GM18508 (cell line): ENCODE measurements at regions not wholly inside any gene's neighbourhood (a gene's known extent, or its start where the extent isn't known, plus 50 kb on each side); places are given as distances from the start of the nearest gene placed in this dataset.
"Not testable (repeated sequence)": the region's sequence is repeated elsewhere in the genome, so short reads cannot be mapped to it uniquely, and the experiment has no call there.

Experiments used
- ATAC-seq: cut with Tn5 transposase; IDR thresholded peaks from one replicate; pipeline ENCODE4 v1.9.1; 2021; ENCODE audit warnings: moderate number of reproducible peaks; ENCODE audit not compliant: insufficient read depth, unreplicated experiment

DNA sequence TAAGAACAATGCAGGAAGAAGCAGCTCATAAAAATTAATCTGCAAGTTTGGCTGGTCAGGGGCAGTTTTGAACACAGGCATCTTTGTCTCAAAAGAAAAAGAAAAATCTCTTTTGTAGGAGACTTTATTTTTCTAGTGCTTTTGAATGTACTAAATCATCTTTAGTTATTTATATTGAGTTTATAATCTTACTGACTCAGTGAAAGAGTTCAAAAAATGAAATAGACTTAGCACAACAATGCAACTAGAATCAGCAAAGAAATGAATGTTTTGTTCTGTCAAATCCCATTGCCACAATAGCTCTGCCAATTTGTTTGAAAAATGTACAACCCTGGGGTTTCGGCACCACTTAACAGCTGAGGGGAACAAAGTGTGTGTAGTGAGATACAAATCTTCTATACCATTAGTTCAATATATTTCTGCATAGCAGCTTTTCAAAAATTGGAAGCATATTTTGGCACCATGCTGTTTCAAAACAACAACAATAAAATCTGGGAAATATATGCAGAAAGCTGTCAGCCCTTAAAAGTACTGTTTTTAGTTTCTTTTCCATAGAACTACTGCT lies 1969.1 kb downstream of the MRPL39 start:
- no peak for ATAC-seq

DNA sequence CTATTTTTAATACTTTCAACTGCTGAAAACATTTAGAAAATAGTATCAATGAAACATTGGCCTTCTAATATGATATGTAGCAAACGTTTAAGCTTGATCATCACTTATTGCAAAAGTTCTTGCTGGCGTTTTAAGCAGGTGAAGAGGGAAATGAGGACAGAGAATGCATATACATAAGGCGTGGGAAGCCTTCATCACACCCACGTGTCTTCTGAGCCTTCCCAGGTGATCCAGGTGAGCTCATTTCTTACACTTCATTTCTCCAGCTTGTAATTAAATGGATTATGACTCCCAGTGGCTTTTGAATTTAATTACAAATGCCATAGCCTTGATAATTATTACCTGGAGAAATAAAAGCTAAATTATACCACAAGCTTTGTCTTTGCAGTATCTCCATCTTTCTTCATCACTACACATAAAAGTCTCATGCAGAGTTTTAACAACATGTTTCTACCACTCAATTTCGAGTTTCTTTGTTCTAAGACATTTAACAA lies 1973.8 kb downstream of the MRPL39 start:
- ATAC-seq: no peak

DNA sequence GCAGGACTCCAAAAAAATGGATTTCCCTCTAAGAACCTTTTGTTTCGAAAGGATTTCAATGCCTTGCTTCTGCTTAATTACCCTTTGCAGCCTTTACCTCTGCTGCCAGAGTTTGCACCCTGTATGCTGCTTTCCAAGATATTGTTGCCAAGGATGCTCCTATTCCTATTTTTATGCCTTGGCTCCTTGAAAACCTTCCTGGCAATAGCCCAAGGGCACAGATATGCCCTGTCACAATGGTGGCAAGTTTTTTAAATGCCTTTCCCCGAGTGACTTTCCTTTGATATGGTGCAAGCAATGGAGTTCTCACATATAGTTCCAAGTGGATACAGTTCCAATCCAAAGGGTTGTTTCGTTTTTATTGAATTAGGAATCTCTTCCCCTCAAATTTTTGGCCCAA lies 1983.0 kb downstream of the MRPL39 start:
- ATAC-seq: no peak

DNA sequence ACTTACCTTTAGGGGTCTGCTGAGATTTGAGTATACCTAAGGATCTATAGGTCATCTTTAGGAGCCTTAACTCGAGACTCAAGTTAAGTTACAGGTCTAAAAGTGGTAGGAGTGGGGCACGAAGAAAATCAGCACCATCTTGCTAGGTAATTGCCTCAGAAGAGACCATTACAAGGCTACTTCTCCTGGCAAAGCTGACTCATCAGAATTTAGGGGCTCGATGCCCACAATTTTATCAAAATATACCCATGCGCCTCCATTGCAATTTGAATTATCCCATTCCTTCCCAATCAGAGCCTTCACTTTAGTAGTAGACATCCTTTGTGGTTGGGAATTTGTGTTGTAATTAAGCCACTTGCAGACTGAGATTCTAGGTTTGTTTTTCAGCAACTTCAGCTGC lies 1994.3 kb downstream of the MRPL39 start:
- ATAC-seq: no peak

DNA sequence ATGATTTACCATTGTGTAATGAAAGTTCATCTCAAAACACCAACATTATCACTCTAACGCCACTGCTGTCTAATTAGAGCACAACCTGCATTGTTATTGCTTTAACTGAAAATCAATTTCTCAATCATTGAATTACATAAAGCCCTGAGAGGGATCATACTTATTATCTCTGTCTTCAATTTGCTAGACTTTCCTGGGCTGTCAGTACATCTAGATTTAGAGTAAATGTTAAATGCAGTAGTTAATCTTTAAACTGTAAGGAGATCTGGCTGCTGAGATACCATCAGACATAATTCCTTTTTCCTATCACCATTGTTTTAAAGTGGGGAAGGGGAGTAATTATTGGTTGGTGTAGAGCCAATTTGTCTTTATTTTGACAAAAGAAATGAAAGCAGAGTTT lies 1995.1 kb downstream of the MRPL39 start:
- no peak for ATAC-seq

DNA sequence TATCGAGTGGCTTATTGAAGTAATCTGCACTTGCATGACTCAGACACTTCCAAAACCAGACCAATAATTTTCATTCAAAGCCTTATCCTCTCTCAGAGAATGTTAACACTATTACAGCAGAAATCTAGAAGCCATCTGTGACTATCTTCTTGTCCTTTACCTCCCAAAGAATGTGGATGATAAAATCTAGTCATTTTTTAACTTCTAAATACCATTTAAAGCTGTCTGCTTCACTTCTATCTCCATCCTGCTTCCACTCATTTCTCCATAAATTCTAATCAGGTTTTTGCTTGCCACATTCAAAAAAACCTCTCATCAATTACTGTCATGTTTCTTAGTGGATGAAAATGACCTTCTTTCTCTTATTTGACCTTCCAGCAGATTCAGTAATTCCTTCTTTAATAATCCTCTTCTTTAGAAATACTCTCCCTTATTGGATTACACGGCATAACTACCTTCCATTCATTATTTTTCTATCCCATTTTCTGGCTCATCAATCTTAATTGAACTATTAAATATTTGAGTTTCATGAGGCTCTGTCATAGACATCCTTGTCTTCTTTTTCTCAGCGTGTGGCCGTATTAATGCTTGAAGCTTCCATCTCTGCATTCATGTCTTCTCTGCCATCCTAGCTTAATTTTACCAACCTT lies 1999.4 kb downstream of the MRPL39 start:
- no peak for ATAC-seq

DNA sequence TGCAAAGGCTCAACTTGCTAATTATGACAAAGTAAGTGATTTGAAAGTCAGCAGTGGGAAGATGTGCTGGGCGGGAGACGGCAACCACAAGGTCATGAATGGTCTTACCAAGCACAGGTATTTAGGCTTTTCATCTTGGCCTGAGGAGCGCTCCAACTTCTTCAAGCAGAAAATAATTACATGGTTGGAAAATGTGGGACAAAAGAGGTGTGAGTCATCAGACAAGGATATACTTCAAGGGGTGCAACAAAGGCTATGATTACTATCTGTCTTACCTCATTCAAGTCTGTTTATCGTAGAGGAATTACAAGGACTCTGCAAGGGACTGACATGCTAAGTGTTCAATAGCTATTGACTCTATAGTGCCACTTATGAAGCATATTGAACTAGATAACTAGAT lies 2005.7 kb downstream of the MRPL39 start:
- ATAC-seq: no peak

DNA sequence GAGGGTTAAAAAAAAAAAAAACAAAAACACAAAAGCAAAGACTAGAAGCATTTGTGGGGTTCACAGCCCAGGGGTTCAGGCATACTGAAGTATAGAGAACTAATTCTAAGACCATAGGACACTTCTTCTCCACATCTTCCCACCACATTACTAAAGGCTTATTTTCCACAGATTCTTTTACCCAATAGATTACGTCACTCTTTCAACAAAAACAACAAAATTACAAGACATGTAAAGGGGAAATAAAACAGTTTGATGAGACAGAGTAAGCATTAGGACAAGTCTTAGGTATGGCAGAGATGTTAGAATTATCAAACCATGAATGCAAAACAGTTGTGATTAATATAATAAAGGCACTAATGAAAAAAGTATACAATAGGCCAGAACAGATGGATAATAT lies 2013.7 kb downstream of the MRPL39 start:
- no peak for ATAC-seq

DNA sequence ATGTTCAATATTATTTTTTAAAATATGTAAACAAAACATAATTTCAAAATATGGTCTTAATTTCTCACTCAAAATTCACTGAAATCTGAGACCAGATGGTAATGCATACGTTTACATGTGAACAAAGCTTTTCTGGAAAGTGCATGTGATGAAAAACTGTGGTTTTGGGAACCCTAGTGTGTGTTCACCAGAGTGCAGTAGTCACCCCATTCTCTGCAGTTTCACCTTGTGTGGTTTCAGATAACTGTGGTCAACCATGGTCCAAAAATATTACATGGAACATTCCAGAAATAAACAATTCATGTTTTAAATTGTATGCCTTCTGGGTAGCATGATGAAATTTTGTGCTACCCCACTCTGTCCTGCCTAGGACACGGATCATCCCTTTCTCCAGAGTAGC lies 2021.9 kb downstream of the MRPL39 start:
- no peak for ATAC-seq

DNA sequence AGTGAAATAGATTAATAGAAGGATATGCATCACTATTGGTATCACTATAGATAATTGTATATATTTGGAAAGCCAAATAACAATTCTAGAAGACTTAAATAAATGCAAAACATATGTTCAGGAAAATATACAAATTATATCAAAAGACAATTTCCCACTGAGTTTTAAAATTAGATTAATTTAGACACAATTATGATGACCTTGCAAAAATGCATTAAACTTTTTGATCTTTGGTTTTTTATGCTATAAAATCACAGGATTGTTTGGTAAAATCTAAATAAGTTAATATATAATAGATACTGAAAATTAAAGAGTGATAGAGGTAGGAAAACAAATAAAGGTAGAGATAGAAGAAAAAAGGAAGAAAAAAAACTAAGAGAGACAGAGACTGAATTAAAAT lies 2027.7 kb downstream of the MRPL39 start:
- no peak for ATAC-seq

DNA sequence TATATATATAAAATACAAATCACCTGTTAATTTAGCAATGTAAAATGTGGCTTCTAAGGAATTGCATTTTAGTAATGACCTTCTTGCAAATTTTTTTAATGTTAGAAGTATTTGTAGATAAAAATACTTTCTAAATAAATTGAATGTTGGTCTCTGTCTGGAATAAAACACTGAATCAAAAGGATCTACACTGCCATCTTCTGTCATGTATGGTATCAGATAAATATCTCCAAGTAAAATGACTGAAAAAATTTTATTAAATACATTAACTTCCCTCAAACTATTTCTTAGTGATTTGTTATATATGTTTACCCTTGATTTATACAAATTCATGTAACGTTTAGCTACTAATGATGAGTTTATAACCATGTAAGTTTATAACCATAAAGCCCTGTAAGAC lies 2029.3 kb downstream of the MRPL39 start:
- ATAC-seq: no peak

DNA sequence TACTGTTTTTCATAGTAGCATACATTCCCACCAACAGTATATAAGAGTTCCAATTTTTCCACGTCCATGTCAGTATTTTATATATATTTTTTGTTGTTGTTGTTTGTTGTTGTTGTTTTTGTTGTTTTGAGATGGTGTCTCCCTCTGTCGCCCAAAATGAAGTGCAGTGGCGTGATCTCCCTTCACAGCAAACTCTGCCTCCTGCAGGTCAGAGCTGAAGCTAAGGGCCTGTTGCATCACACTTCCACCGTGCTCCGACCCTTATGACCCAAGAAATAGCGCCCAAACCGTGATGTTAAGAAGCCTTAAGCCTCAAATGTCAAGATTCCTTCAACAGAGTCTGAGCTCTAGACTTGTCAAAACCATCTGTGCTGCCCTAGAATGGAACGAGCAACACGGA lies 2032.3 kb downstream of the MRPL39 start:
- no peak for ATAC-seq

DNA sequence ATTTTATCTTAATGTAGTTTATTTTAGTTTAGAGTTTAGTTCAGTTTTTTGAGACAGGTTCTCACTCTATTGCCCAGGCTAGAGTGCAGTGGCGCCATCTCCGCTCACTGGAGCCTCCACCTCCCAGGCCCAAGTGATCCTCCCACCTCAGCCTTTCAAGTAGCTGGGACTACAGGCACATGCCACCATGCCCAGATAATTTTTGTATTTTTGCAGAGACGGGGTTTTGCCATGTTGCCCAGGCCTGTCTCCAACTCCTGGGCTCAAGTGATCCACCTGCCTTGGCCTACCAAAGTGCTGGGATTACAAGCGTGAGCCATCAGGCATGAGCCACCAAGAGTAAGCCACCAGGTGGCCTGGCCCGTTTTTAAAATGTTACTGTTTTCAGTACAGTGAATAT lies 2058.4 kb downstream of the MRPL39 start:
- not testable (repeated sequence) for ATAC-seq

DNA sequence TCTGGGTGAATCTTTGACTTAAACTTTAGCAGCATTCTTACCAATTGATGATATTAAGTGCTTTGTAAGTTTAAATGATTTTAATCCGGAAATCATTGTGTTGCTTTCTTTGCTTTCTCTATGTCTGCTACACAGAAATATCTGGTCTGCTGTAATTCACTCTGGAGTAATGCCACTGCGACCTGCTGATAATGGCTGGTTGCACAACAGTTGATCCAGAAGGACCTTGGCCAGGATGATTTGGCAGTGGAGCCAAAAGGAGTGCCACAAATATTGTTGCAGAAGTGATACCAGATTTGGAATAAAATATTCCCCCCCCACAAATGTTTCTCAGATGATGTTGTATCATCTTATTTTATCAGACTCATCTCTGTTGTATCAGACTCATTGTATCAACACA lies 2063.9 kb downstream of the MRPL39 start:
- ATAC-seq: no peak

DNA sequence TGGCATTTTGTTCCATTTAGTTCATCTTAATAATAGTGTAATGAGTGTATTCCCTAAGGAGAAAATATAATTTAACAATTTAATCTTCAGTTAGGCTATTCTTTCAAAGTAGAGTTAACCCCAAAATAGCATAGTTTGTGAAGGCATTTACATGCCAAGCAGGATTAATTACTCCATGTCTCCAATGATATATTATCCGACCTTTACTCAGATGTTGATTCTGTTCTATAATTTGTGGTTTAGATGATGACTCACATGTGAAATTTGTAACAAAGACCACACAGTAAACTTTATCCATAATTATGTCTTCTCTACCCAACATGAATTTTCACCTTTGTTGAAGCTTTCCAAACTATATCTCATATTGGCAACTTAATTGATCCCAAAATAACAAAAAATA lies 2065.2 kb downstream of the MRPL39 start:
- no peak for ATAC-seq

DNA sequence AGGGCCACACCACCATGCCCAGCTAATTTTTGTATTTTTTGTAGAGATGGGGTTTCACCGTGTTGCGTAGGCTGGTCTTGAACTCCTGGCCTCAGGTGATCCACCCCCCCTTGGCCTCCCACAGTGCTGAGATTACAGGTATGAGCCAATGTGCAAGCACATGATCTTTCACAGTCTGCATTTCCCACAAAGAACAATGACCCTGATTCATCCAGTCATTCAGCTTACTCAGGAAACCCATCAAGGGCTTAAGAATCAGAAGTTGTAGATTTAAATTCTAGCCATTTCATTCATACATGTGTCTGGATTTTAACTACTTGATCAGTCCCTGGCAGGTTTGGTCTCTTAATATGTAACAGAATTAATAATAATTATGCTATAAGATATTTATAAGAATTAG lies 2065.7 kb downstream of the MRPL39 start:
- no peak for ATAC-seq

DNA sequence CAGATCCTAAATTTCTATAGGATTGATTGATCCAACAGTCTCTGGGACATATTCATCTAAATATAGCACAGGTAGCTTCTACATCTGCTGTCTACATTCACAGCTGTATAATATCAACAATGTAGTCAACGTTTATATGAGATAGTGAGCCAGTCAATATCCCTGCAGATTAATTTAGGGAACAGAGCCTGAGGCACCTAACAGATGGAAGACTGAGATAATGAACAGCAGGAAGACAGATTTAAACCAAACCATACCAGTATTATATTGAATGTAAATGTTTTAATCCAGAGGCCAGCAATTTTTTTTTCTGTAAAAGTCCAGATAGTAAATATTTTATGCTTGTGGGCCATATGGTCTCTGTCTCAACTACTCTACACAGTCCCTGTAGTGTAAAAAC lies 2072.4 kb downstream of the MRPL39 start:
- ATAC-seq: no peak

DNA sequence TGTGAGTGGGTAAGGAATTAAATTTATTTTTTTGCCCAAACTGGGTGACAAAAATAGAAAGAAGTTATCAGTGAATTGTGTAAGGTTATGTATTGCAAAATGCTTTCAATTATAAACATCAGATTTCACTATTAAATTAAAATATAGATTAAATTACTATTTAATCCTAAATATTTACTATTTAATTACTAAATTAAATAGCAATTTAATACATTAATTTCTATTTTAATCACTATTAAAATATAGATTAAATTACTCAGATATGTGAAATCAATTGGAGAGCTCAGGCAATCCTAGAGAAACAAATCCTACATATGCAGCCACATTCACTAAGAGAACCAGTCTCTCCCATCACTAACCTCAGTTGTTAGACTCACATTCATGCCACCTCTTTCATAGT lies 2075.8 kb downstream of the MRPL39 start:
- no peak for ATAC-seq

DNA sequence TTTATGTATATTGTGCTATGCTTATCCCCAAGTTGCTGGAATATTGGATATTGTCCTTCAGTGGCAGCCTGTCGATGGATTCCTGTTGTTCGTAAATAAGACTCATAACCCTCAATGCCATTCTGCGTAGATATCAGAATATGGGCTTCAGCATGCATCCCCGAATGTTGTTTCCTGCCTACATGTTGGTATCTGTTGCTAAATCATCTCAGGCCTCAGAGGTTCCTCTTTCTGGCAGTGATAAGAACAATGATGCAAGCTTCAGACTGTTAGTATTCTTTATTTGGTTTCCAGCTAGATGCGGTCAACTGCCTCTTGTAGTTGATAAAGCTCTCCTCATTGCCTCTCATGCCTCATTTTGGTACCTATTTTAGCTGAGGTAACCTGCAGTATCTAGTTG lies 2082.6 kb downstream of the MRPL39 start:
- ATAC-seq: no peak

DNA sequence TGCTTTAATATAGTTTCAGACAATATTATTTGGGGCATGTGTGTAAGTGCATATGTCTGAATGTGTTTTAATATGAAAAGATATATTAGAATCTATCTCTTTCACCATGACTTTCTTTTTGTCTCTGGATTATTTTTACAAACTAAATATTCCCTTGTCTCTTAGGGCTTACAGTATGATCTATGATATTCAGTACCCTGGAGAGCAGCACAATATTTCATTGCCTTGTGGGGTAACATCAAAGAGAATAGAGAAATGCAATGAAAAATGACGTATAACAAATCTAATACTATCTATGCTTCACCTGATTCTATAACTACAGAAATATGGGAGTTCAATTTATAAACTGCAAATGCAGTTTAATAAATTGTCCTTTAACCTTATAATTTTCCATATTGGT lies 2084.5 kb downstream of the MRPL39 start:
- ATAC-seq: no peak

DNA sequence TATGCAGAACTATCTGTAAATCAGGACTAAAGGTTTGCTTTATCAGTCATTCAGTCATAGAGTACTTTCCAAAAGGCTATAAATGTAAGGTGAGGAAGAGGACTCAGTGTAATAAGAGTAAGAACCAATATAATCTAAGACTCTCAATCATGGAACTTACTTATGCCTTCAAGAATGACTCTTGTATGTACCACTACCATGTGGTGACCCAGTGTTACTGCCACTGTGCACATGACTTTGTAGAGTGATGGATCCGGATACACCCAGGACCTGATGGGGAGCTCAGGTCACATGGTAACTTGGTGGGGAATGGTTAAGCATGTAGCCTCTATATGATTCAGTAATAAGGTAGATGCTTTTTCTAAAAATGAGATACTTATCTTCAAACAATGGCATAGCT lies 2099.8 kb downstream of the MRPL39 start:
- peak; percentile 54 for ATAC-seq

DNA sequence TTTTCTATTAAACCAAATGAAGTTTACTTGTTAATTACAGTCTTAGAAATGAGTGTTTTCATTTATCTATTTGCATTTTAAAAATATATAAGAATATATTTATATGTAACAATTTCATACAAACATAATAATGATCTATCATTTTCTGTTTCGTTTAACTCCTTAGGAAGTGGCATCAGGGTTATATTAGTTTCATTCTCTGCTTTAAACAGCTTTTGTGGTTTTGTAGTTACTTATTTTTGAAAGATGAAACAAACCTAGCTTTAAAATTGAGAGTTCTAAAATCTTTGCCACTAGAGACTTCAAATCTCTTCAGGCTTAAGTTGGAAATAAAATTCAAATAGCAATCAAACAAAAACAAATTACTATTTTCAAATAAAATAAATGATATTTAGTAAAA lies 2110.6 kb downstream of the MRPL39 start:
- ATAC-seq: peak; percentile 95
